DOHH2 (cell line): ENCODE measurements at regions not wholly inside any gene's neighbourhood (a gene's known extent, or its start where the extent isn't known, plus 50 kb on each side); places are given as distances from the start of the nearest gene placed in this dataset.

ENCODE experiments used
- CTCF ChIP-seq: fragments of 200-600 bp; sonication (generic); IDR thresholded peaks from one replicate; pipeline ENCODE4 v1.5.1; 2014; ENCODE audit warnings: antibody characterized with exemption, mild to moderate bottlenecking, low read depth, low read length; ENCODE audit not compliant: poor library complexity, severe bottlenecking
- EZH2phosphoT487 ChIP-seq: fragments of 200-600 bp; sonication (generic); IDR thresholded peaks from 2 replicates; pipeline ENCODE4 v1.6.1; 2017; ENCODE audit warnings: borderline replicate concordance, mild to moderate bottlenecking, antibody characterized with exemption, low read length, moderate library complexity, mixed read lengths

- TF ChIP-seq EZH2phosphoT487 (no peak), CTCF (no peak)
Measured at GRCh38 chr7:16961641-16962040, 79.9 kb upstream of the AGR3 start.
